ENCODE measurements at regions not wholly inside any gene's neighbourhood (a gene's known extent, or its start where the extent isn't known, plus 50 kb on each side); places are given as distances from the start of the nearest gene placed in this dataset.
A peak's percentile ranks its signal among the peaks of the same experiment; 100 is the strongest.

GRCh38 chr2:196404276-196404675 lies 232.9 kb upstream of the STK17B start:
- no peak for FAIRE-seq
- Histone ChIP-seq H3K4me3 (ENCODE audit: low read depth, low read length) (no peak overlapping the region), H3K27me3 (ENCODE audit: control insufficient read depth, insufficient read depth, low read length) (no peaks in the 10 kb centered on the region), H3K36me3 (ENCODE audit: control insufficient read depth, insufficient read depth, low read length) (no peaks in the 10 kb centered on the region)
- TF ChIP-seq, protein P1, sequence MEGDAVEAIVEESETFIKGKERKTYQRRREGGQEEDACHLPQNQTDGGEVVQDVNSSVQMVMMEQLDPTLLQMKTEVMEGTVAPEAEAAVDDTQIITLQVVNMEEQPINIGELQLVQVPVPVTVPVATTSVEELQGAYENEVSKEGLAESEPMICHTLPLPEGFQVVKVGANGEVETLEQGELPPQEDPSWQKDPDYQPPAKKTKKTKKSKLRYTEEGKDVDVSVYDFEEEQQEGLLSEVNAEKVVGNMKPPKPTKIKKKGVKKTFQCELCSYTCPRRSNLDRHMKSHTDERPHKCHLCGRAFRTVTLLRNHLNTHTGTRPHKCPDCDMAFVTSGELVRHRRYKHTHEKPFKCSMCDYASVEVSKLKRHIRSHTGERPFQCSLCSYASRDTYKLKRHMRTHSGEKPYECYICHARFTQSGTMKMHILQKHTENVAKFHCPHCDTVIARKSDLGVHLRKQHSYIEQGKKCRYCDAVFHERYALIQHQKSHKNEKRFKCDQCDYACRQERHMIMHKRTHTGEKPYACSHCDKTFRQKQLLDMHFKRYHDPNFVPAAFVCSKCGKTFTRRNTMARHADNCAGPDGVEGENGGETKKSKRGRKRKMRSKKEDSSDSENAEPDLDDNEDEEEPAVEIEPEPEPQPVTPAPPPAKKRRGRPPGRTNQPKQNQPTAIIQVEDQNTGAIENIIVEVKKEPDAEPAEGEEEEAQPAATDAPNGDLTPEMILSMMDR (IDR thresholded peaks at IDR 0.05; ENCODE audit: insufficient read depth, low read length, severe bottlenecking): no peak
- DNase-seq (ENCODE audit: low read depth): peak; percentile 38

DNA sequence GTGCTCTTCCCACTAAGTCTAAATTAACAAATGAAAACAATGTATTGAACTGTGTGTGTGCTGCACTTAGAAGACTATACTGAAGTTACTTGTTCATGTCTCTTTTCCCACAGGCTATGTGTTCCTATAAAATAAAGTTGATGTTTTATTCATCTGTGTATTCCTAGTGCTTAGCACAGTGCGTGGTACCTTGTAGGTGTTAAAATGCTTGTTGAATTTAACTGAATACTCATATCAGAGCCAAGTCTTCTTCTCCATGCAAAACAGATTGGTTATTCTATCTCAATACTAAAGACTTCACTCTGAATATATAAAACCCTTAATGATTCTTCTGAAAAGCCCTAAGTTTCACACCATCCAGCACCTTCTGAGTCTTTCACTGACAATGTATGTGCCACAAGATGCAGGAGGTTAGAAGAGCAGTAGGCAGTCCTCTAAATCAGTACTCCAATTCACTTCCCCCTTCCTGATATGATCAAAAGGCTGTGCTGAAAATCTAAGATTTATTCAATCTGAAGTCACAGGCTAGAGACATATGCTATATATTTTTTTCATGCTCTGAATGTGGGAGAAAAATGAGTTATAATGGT lies 231.7 kb upstream of the CCDC150 start:
- H3K36me3 ChIP-seq (ENCODE audit: control insufficient read depth, insufficient read depth, low read length): no peaks in the 10 kb centered on the region
- H3K27me3 ChIP-seq (ENCODE audit: control insufficient read depth, insufficient read depth, low read length): no peaks in the 10 kb centered on the region
- TF ChIP-seq, protein P1 (IDR thresholded peaks at IDR 0.05; ENCODE audit: insufficient read depth, low read length, severe bottlenecking): no peak
- DNase-seq (ENCODE audit: low read depth) (no peak), FAIRE-seq (no peak)
- H3K4me3 ChIP-seq (ENCODE audit: low read depth, low read length): no peak overlapping the region

GRCh38 chr2:196409376-196409775 lies 230.1 kb upstream of the CCDC150 start:
- no peaks in the 10 kb centered on the region for H3K27me3 ChIP-seq (ENCODE audit: control insufficient read depth, insufficient read depth, low read length)
- FAIRE-seq: no peak
- TF ChIP-seq, protein P1 (IDR thresholded peaks at IDR 0.05; ENCODE audit: insufficient read depth, low read length, severe bottlenecking): no peak
- H3K4me3 ChIP-seq (ENCODE audit: low read depth, low read length): no peak overlapping the region
- H3K36me3 ChIP-seq (ENCODE audit: control insufficient read depth, insufficient read depth, low read length): no peaks in the 10 kb centered on the region
- DNase-seq (ENCODE audit: low read depth): no peak

- Histone ChIP-seq H3K27me3 (ENCODE audit: control insufficient read depth, insufficient read depth, low read length) (no peaks in the 10 kb centered on the region), H3K36me3 (ENCODE audit: control insufficient read depth, insufficient read depth, low read length) (no peaks in the 10 kb centered on the region), H3K4me3 (ENCODE audit: low read depth, low read length) (no peak overlapping the region)
- TF ChIP-seq, protein P1 (IDR thresholded peaks at IDR 0.05; ENCODE audit: insufficient read depth, low read length, severe bottlenecking): no peak
- FAIRE-seq (no peak), DNase-seq (ENCODE audit: low read depth) (no peak)
These were observed 229.5 kb upstream of the CCDC150 start for GRCh38 chr2:196410008-196410407.

DNA sequence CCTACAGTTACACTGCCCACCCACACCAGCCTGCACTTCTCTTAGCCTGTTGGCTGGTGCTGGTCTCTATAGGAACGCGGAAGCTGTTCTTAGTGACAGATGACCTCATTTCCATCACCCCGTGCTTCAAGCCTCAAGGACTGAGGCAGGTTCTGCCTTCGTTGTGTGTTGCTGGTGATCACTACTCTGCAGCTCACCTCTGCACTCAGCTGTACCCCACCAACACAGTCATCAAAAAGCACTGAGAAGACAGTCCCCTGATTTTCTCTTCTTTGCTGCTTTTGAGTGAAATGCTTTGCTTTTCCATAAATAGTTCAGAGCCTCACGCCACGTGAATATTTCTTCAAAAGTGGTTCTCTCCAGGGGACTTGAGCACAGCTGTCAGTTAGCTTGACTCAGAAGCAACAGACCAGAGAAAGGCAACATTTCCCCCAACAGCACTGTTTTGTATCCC lies 225.7 kb upstream of the CCDC150 start:
- peak; percentile 12 for DNase-seq (ENCODE audit: low read depth)
- TF ChIP-seq, protein P1 (IDR thresholded peaks at IDR 0.05; ENCODE audit: insufficient read depth, low read length, severe bottlenecking): no peak

GRCh38 chr2:196415384-196415783 lies 224.1 kb upstream of the CCDC150 start:
- DNase-seq (ENCODE audit: low read depth) (no peak), FAIRE-seq (no peak)
- H3K4me3 ChIP-seq (ENCODE audit: low read depth, low read length): no peak overlapping the region
- TF ChIP-seq, protein P1 (IDR thresholded peaks at IDR 0.05; ENCODE audit: insufficient read depth, low read length, severe bottlenecking): no peak
- no peaks in the 10 kb centered on the region for H3K27me3 ChIP-seq (ENCODE audit: control insufficient read depth, insufficient read depth, low read length)
- no peaks in the 10 kb centered on the region for H3K36me3 ChIP-seq (ENCODE audit: control insufficient read depth, insufficient read depth, low read length)

More for the DNA sequence above, 225.7 kb upstream of the CCDC150 start:
- Histone ChIP-seq H3K36me3 (ENCODE audit: control insufficient read depth, insufficient read depth, low read length) (no peaks in the 10 kb centered on the region), H3K27me3 (ENCODE audit: control insufficient read depth, insufficient read depth, low read length) (no peaks in the 10 kb centered on the region), H3K4me3 (ENCODE audit: low read depth, low read length) (no peak overlapping the region)
- peak; percentile 18 for FAIRE-seq
